Vagina (tissue), 2 donors: ENCODE measurements at regions not wholly inside any gene's neighbourhood (a gene's known extent, or its start where the extent isn't known, plus 50 kb on each side); places are given as distances from the start of the nearest gene placed in this dataset.

Experiments used
- POLR2A ChIP-seq, 2 donors: fragments of 450-650 bp; IDR thresholded peaks; one replicate each; pipeline ENCODE4 v1.6.1; 2017; ENCODE audit warnings: antibody characterized with exemption in 2 of 2, mild to moderate bottlenecking in 2 of 2, moderate library complexity in 2 of 2
- POLR2AphosphoS5 ChIP-seq, 2 donors: sonication (generic); formaldehyde crosslinking; IDR thresholded peaks; one replicate each; pipeline ENCODE4 v1.9.0; 2017; ENCODE audit warnings: antibody characterized with exemption in 2 of 2, mild to moderate bottlenecking in 2 of 2, low read depth in 1 of 2; ENCODE audit not compliant: insufficient read depth in 1 of 2
- TF ChIP-seq, protein P1 (sequence below), 3 experiments: fragments of 450-650 bp in 2 of 3; fragments of 200-600 bp in 1 of 3; sonication (generic) in 1 of 3; IDR thresholded peaks; one replicate each; pipeline ENCODE4 v1.5.1; 2017 to 2019; ENCODE audit warnings: antibody characterized with exemption in 3 of 3, mild to moderate bottlenecking in 2 of 3, moderate library complexity in 2 of 3

DNA sequence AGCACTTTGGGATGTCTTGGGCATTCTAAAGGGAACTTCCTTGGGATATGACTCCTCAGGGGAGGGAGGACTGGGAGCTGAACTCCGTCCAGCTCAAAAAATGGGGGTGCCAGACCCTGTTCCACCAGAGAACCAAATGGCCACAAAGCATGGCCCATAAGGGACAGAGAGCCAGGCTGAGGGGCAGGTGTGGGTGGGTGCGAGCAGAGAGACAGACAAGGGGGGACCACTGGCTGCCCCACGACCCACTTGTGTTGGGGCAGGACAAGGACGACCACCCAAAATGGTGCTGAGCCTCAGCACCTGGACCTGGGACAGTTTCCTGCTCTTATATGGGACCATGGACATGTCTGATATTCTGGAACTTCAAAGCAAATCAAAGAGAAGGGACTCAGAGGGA, 148.2 kb upstream of the MLN start:
- TF ChIP-seq, protein P1, sequence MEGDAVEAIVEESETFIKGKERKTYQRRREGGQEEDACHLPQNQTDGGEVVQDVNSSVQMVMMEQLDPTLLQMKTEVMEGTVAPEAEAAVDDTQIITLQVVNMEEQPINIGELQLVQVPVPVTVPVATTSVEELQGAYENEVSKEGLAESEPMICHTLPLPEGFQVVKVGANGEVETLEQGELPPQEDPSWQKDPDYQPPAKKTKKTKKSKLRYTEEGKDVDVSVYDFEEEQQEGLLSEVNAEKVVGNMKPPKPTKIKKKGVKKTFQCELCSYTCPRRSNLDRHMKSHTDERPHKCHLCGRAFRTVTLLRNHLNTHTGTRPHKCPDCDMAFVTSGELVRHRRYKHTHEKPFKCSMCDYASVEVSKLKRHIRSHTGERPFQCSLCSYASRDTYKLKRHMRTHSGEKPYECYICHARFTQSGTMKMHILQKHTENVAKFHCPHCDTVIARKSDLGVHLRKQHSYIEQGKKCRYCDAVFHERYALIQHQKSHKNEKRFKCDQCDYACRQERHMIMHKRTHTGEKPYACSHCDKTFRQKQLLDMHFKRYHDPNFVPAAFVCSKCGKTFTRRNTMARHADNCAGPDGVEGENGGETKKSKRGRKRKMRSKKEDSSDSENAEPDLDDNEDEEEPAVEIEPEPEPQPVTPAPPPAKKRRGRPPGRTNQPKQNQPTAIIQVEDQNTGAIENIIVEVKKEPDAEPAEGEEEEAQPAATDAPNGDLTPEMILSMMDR (IDR thresholded peaks at IDR 0.05): no peak
- TF ChIP-seq POLR2AphosphoS5 (IDR thresholded peaks at IDR 0.05; ENCODE audit: insufficient read depth in 1 of 2, low read depth in 1 of 2) (no peak), POLR2A (IDR thresholded peaks at IDR 0.05) (no peak)
